ENCODE measurements at regions not wholly inside any gene's neighbourhood (a gene's known extent, or its start where the extent isn't known, plus 50 kb on each side); places are given as distances from the start of the nearest gene placed in this dataset.

- Histone ChIP-seq H2BK5ac (ENCODE audit: low read length) (no peak overlapping the region), H3K4ac (ENCODE audit: low read depth, low read length) (no peak overlapping the region), H3K27me3 (ENCODE audit: insufficient read depth, low read length, poor library complexity) (no peaks in the 10 kb centered on the region), H3K27ac (ENCODE audit: low read depth, low read length) (no peak overlapping the region), H3K79me2 (ENCODE audit: control insufficient read depth, insufficient read depth, low read length) (no peaks in the 10 kb centered on the region), H3K79me1 (ENCODE audit: low read length) (no peaks in the 10 kb centered on the region), H4K5ac (ENCODE audit: low read length) (no peak overlapping the region), H2BK120ac (ENCODE audit: low read depth, low read length) (no peak overlapping the region), H3K56ac (ENCODE audit: low read length) (no peak overlapping the region), H3K9ac (ENCODE audit: low read length) (no peak overlapping the region), H3K36me3 (ENCODE audit: control insufficient read depth, insufficient read depth, low read length) (no peaks in the 10 kb centered on the region), H2AK5ac (ENCODE audit: low read length) (no peak overlapping the region), H4K8ac (ENCODE audit: low read depth, low read length) (no peak overlapping the region), H2BK15ac (replicated peaks; ENCODE audit: low read depth) (no peak overlapping the region), H3K4me1 (ENCODE audit: control insufficient read depth, low read depth, low read length) (no peaks in the 10 kb centered on the region), H3K4me2 (ENCODE audit: low read length) (no peak overlapping the region), H3K18ac (ENCODE audit: low read length) (no peak overlapping the region), H3K4me3 (ENCODE audit: low read length) (no peak overlapping the region), H3K23ac (ENCODE audit: low read length) (no peak overlapping the region)
- WGBS (ENCODE audit: extremely low coverage, insufficient coverage, low lambda C conversion rate): no CpG with 5 or more reads among the region's 2 CpGs
- DNase-seq: no peak
Measured at GRCh38 chr3:76403556-76403955, 618.2 kb upstream of the ZNF717 start.

GRCh38 chr3:76405196-76405595 is 619.8 kb upstream of the ZNF717 start:
- H3K4me1 ChIP-seq (ENCODE audit: control insufficient read depth, low read depth, low read length): no peaks in the 10 kb centered on the region
- H2AK5ac ChIP-seq (ENCODE audit: low read length): no peak overlapping the region
- H3K4ac ChIP-seq (ENCODE audit: low read depth, low read length): no peak overlapping the region
- H3K79me2 ChIP-seq (ENCODE audit: control insufficient read depth, insufficient read depth, low read length): no peaks in the 10 kb centered on the region
- no peak overlapping the region for H2BK5ac ChIP-seq (ENCODE audit: low read length)
- H3K23ac ChIP-seq (ENCODE audit: low read length): no peak overlapping the region
- H3K36me3 ChIP-seq (ENCODE audit: control insufficient read depth, insufficient read depth, low read length): no peaks in the 10 kb centered on the region
- H3K4me2 ChIP-seq (ENCODE audit: low read length): no peak overlapping the region
- no CpG with 5 or more reads among the region's 1 CpG for WGBS (ENCODE audit: extremely low coverage, insufficient coverage, low lambda C conversion rate)
- H3K27me3 ChIP-seq (ENCODE audit: insufficient read depth, low read length, poor library complexity): no peaks in the 10 kb centered on the region
- H3K18ac ChIP-seq (ENCODE audit: low read length): no peak overlapping the region
- H4K5ac ChIP-seq (ENCODE audit: low read length): no peak overlapping the region
- H3K27ac ChIP-seq (ENCODE audit: low read depth, low read length): no peak overlapping the region
- H3K56ac ChIP-seq (ENCODE audit: low read length): no peak overlapping the region
- H3K79me1 ChIP-seq (ENCODE audit: low read length): no peaks in the 10 kb centered on the region
- H2BK15ac ChIP-seq (replicated peaks; ENCODE audit: low read depth): no peak overlapping the region
- no peak overlapping the region for H4K8ac ChIP-seq (ENCODE audit: low read depth, low read length)
- DNase-seq: no peak
- H3K4me3 ChIP-seq (ENCODE audit: low read length): no peak overlapping the region
- H3K9ac ChIP-seq (ENCODE audit: low read length): no peak overlapping the region
- H2BK120ac ChIP-seq (ENCODE audit: low read depth, low read length): no peak overlapping the region

- WGBS (ENCODE audit: extremely low coverage, insufficient coverage, low lambda C conversion rate): no CpG with 5 or more reads among the region's 3 CpGs
- Histone ChIP-seq H3K27me3 (ENCODE audit: insufficient read depth, low read length, poor library complexity) (no peaks in the 10 kb centered on the region), H2BK15ac (replicated peaks; ENCODE audit: low read depth) (no peak overlapping the region), H3K23ac (ENCODE audit: low read length) (no peak overlapping the region), H2BK5ac (ENCODE audit: low read length) (no peak overlapping the region), H4K8ac (ENCODE audit: low read depth, low read length) (no peak overlapping the region), H2AK5ac (ENCODE audit: low read length) (no peak overlapping the region), H3K4me1 (ENCODE audit: control insufficient read depth, low read depth, low read length) (no peaks in the 10 kb centered on the region), H3K56ac (ENCODE audit: low read length) (no peak overlapping the region), H3K18ac (ENCODE audit: low read length) (no peak overlapping the region), H3K36me3 (ENCODE audit: control insufficient read depth, insufficient read depth, low read length) (no peaks in the 10 kb centered on the region), H3K4me2 (ENCODE audit: low read length) (no peak overlapping the region), H3K9ac (ENCODE audit: low read length) (no peak overlapping the region), H3K4me3 (ENCODE audit: low read length) (no peak overlapping the region), H2BK120ac (ENCODE audit: low read depth, low read length) (no peak overlapping the region), H4K5ac (ENCODE audit: low read length) (no peak overlapping the region), H3K79me2 (ENCODE audit: control insufficient read depth, insufficient read depth, low read length) (no peaks in the 10 kb centered on the region), H3K4ac (ENCODE audit: low read depth, low read length) (no peak overlapping the region), H3K27ac (ENCODE audit: low read depth, low read length) (no peak overlapping the region), H3K79me1 (ENCODE audit: low read length) (no peaks in the 10 kb centered on the region)
- no peak for DNase-seq
Measured at GRCh38 chr3:76410762-76411281, 625.5 kb upstream of the ZNF717 start.

GRCh38 chr3:76415384-76415783 is 624.5 kb upstream of the ROBO2 start:
- H2BK120ac ChIP-seq (ENCODE audit: low read depth, low read length): no peak overlapping the region
- no peak overlapping the region for H3K56ac ChIP-seq (ENCODE audit: low read length)
- DNase-seq: no peak
- H2BK5ac ChIP-seq (ENCODE audit: low read length): no peak overlapping the region
- no peak overlapping the region for H3K4ac ChIP-seq (ENCODE audit: low read depth, low read length)
- no peaks in the 10 kb centered on the region for H3K79me2 ChIP-seq (ENCODE audit: control insufficient read depth, insufficient read depth, low read length)
- no peak overlapping the region for H2BK15ac ChIP-seq (replicated peaks; ENCODE audit: low read depth)
- H3K27ac ChIP-seq (ENCODE audit: low read depth, low read length): no peak overlapping the region
- H3K4me3 ChIP-seq (ENCODE audit: low read length): no peak overlapping the region
- WGBS (ENCODE audit: extremely low coverage, insufficient coverage, low lambda C conversion rate): no CpG with 5 or more reads among the region's 2 CpGs
- no peak overlapping the region for H3K23ac ChIP-seq (ENCODE audit: low read length)
- H3K18ac ChIP-seq (ENCODE audit: low read length): no peak overlapping the region
- H4K5ac ChIP-seq (ENCODE audit: low read length): no peak overlapping the region
- no peak overlapping the region for H3K4me2 ChIP-seq (ENCODE audit: low read length)
- no peaks in the 10 kb centered on the region for H3K79me1 ChIP-seq (ENCODE audit: low read length)
- no peak overlapping the region for H2AK5ac ChIP-seq (ENCODE audit: low read length)
- H3K36me3 ChIP-seq (ENCODE audit: control insufficient read depth, insufficient read depth, low read length): no peaks in the 10 kb centered on the region
- H3K9ac ChIP-seq (ENCODE audit: low read length): no peak overlapping the region
- H4K8ac ChIP-seq (ENCODE audit: low read depth, low read length): no peak overlapping the region
- H3K27me3 ChIP-seq (ENCODE audit: insufficient read depth, low read length, poor library complexity): no peaks in the 10 kb centered on the region
- no peaks in the 10 kb centered on the region for H3K4me1 ChIP-seq (ENCODE audit: control insufficient read depth, low read depth, low read length)

- Histone ChIP-seq H3K56ac (ENCODE audit: low read length) (no peak overlapping the region), H3K9ac (ENCODE audit: low read length) (no peak overlapping the region), H2BK120ac (ENCODE audit: low read depth, low read length) (no peak overlapping the region), H3K27me3 (ENCODE audit: insufficient read depth, low read length, poor library complexity) (no peaks in the 10 kb centered on the region), H4K5ac (ENCODE audit: low read length) (no peak overlapping the region), H3K27ac (ENCODE audit: low read depth, low read length) (no peak overlapping the region), H3K4ac (ENCODE audit: low read depth, low read length) (no peak overlapping the region), H3K4me1 (ENCODE audit: control insufficient read depth, low read depth, low read length) (no peaks in the 10 kb centered on the region), H2BK15ac (replicated peaks; ENCODE audit: low read depth) (no peak overlapping the region), H2BK5ac (ENCODE audit: low read length) (no peak overlapping the region), H3K4me3 (ENCODE audit: low read length) (no peak overlapping the region), H3K36me3 (ENCODE audit: control insufficient read depth, insufficient read depth, low read length) (no peaks in the 10 kb centered on the region), H3K23ac (ENCODE audit: low read length) (no peak overlapping the region), H3K4me2 (ENCODE audit: low read length) (no peak overlapping the region), H4K8ac (ENCODE audit: low read depth, low read length) (no peak overlapping the region), H2AK5ac (ENCODE audit: low read length) (no peak overlapping the region), H3K79me2 (ENCODE audit: control insufficient read depth, insufficient read depth, low read length) (no peaks in the 10 kb centered on the region), H3K79me1 (ENCODE audit: low read length) (no peaks in the 10 kb centered on the region), H3K18ac (ENCODE audit: low read length) (no peak overlapping the region)
- WGBS (ENCODE audit: extremely low coverage, insufficient coverage, low lambda C conversion rate): no CpG with 5 or more reads among the region's 2 CpGs
- DNase-seq: no peak
Measured at GRCh38 chr3:76429581-76430177, 610.2 kb upstream of the ROBO2 start.

GRCh38 chr3:76432396-76432795 is 607.5 kb upstream of the ROBO2 start:
- DNase-seq: no peak
- H3K4ac ChIP-seq (ENCODE audit: low read depth, low read length): no peak overlapping the region
- no peak overlapping the region for H4K5ac ChIP-seq (ENCODE audit: low read length)
- no peak overlapping the region for H3K56ac ChIP-seq (ENCODE audit: low read length)
- no peaks in the 10 kb centered on the region for H3K36me3 ChIP-seq (ENCODE audit: control insufficient read depth, insufficient read depth, low read length)
- H3K79me1 ChIP-seq (ENCODE audit: low read length): no peaks in the 10 kb centered on the region
- H3K9ac ChIP-seq (ENCODE audit: low read length): no peak overlapping the region
- no peak overlapping the region for H3K4me2 ChIP-seq (ENCODE audit: low read length)
- H3K79me2 ChIP-seq (ENCODE audit: control insufficient read depth, insufficient read depth, low read length): no peaks in the 10 kb centered on the region
- no CpG with 5 or more reads among the region's 4 CpGs for WGBS (ENCODE audit: extremely low coverage, insufficient coverage, low lambda C conversion rate)
- no peak overlapping the region for H3K23ac ChIP-seq (ENCODE audit: low read length)
- no peak overlapping the region for H2BK5ac ChIP-seq (ENCODE audit: low read length)
- no peak overlapping the region for H3K27ac ChIP-seq (ENCODE audit: low read depth, low read length)
- H3K4me1 ChIP-seq (ENCODE audit: control insufficient read depth, low read depth, low read length): no peaks in the 10 kb centered on the region
- no peak overlapping the region for H3K4me3 ChIP-seq (ENCODE audit: low read length)
- H2BK120ac ChIP-seq (ENCODE audit: low read depth, low read length): no peak overlapping the region
- no peaks in the 10 kb centered on the region for H3K27me3 ChIP-seq (ENCODE audit: insufficient read depth, low read length, poor library complexity)
- no peak overlapping the region for H3K18ac ChIP-seq (ENCODE audit: low read length)
- H2BK15ac ChIP-seq (replicated peaks; ENCODE audit: low read depth): no peak overlapping the region
- H4K8ac ChIP-seq (ENCODE audit: low read depth, low read length): no peak overlapping the region
- H2AK5ac ChIP-seq (ENCODE audit: low read length): no peak overlapping the region

Data from mesendoderm (in vitro differentiated cells).